ENCODE measurements at regions not wholly inside any gene's neighbourhood (a gene's known extent, or its start where the extent isn't known, plus 50 kb on each side); places are given as distances from the start of the nearest gene placed in this dataset.

GRCh38 chr7:17129218-17129617 is 169.2 kb upstream of the AHR start:
- DNase-seq (ENCODE audit: low read depth in 2 of 2): no peak

GRCh38 chr7:17130281-17131059 is 168.0 kb upstream of the AHR start:
- peak in 1 of 2 experiments; percentile 27 for DNase-seq (ENCODE audit: low read depth in 2 of 2)

GRCh38 chr7:17131060-17131345 is 167.4 kb upstream of the AHR start:
- no peak for DNase-seq (ENCODE audit: low read depth in 2 of 2)

- no peak for DNase-seq (ENCODE audit: low read depth in 2 of 2)
These were observed 166.3 kb upstream of the AHR start for GRCh38 chr7:17131983-17132655.

- DNase-seq (ENCODE audit: low read depth in 2 of 2): peak; percentile 42 to 60
These were observed 165.7 kb upstream of the AHR start for GRCh38 chr7:17132726-17133125.

GRCh38 chr7:17133977-17134376 is 164.5 kb upstream of the AHR start:
- no peak for DNase-seq (ENCODE audit: low read depth in 2 of 2)

- DNase-seq (ENCODE audit: low read depth in 2 of 2): no peak
These were observed 163.7 kb upstream of the AHR start for GRCh38 chr7:17134786-17135185.

GRCh38 chr7:17136126-17136525 is 162.3 kb upstream of the AHR start:
- DNase-seq (ENCODE audit: low read depth in 2 of 2): no peak

- no peak for DNase-seq (ENCODE audit: low read depth in 2 of 2)
These were observed 159.4 kb upstream of the AHR start for GRCh38 chr7:17139081-17139480.

GRCh38 chr7:17140406-17140805 is 158.0 kb upstream of the AHR start:
- no peak for DNase-seq (ENCODE audit: low read depth in 2 of 2)

GRCh38 chr7:17142831-17143541 is 155.5 kb upstream of the AHR start:
- no peak for DNase-seq (ENCODE audit: low read depth in 2 of 2)

- DNase-seq (ENCODE audit: low read depth in 2 of 2): no peak
These were observed 154.1 kb upstream of the AHR start for GRCh38 chr7:17144322-17144721.

GRCh38 chr7:17146621-17147020 is 151.8 kb upstream of the AHR start:
- DNase-seq (ENCODE audit: low read depth in 2 of 2): no peak

- DNase-seq (ENCODE audit: low read depth in 2 of 2): no peak
These were observed 151.0 kb upstream of the AHR start for GRCh38 chr7:17147409-17147808.

GRCh38 chr7:17150018-17150417 is 148.4 kb upstream of the AHR start:
- DNase-seq (ENCODE audit: low read depth in 2 of 2): no peak

- no peak for DNase-seq (ENCODE audit: low read depth in 2 of 2)
These were observed 145.7 kb upstream of the AHR start for GRCh38 chr7:17152721-17153120.

- no peak for DNase-seq (ENCODE audit: low read depth in 2 of 2)
These were observed 144.9 kb upstream of the AHR start for GRCh38 chr7:17153536-17153935.

GRCh38 chr7:17155529-17155928 is 142.9 kb upstream of the AHR start:
- DNase-seq (ENCODE audit: low read depth in 2 of 2): no peak

GRCh38 chr7:17158261-17158660 is 140.2 kb upstream of the AHR start:
- no peak for DNase-seq (ENCODE audit: low read depth in 2 of 2)

- DNase-seq (ENCODE audit: low read depth in 2 of 2): no peak
These were observed 138.9 kb upstream of the AHR start for GRCh38 chr7:17159500-17160037.

- DNase-seq (ENCODE audit: low read depth in 2 of 2): no peak
These were observed 131.6 kb upstream of the AHR start for GRCh38 chr7:17166824-17167379.

- DNase-seq (ENCODE audit: low read depth in 2 of 2): no peak
These were observed 130.0 kb upstream of the AHR start for GRCh38 chr7:17168416-17168815.

All from fibroblast of skin of left biceps (primary cell).